ENCODE measurements at regions not wholly inside any gene's neighbourhood (a gene's known extent, or its start where the extent isn't known, plus 50 kb on each side); places are given as distances from the start of the nearest gene placed in this dataset.

DNA sequence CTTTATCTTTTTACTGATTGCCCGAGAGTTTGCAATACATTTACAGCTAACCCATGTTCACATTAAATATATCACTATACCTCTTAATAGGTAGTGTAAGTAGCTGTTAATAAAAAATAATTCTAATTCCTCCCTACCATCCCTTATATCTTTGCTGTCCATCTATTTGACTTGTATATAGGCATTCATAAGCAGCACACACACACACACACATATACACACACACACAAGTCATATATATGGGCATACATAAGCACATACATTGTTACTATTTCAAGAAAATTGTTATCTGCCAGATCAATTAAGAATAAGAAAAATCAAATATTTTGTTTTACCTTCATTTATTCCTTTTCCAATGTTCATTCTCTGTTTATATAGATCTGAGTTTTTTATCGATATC is 176.4 kb downstream of the PPP1R3A start:
- no peak for TF ChIP-seq POLR2A (IDR thresholded peaks at IDR 0.05)
- TF ChIP-seq, protein P1, sequence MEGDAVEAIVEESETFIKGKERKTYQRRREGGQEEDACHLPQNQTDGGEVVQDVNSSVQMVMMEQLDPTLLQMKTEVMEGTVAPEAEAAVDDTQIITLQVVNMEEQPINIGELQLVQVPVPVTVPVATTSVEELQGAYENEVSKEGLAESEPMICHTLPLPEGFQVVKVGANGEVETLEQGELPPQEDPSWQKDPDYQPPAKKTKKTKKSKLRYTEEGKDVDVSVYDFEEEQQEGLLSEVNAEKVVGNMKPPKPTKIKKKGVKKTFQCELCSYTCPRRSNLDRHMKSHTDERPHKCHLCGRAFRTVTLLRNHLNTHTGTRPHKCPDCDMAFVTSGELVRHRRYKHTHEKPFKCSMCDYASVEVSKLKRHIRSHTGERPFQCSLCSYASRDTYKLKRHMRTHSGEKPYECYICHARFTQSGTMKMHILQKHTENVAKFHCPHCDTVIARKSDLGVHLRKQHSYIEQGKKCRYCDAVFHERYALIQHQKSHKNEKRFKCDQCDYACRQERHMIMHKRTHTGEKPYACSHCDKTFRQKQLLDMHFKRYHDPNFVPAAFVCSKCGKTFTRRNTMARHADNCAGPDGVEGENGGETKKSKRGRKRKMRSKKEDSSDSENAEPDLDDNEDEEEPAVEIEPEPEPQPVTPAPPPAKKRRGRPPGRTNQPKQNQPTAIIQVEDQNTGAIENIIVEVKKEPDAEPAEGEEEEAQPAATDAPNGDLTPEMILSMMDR (IDR thresholded peaks at IDR 0.05) = no peak

All from thyroid gland (tissue), 4 donors.